Pancreas (tissue), 10 donors: ENCODE measurements at regions not wholly inside any gene's neighbourhood (a gene's known extent, or its start where the extent isn't known, plus 50 kb on each side); places are given as distances from the start of the nearest gene placed in this dataset.

Experiments used
- ATAC-seq, 4 donors: fragments of 200-7000 bp; cut with Tn5 transposase; one replicate each; pipeline versions ENCODE4 v1.8.0 to v1.9.1; 2020; ENCODE audit warnings: mild to moderate bottlenecking in 4 of 4, moderate library complexity in 4 of 4
- DNase-seq, 6 donors: peaks; one replicate each; pipeline ENCODE4 v3.0.0-alpha.2; 2020
- FAIRE-seq: peaks from 2 replicates; lab custom pipeline; 2012; peaks lifted over from hg19 to GRCh38; lab: Jason Lieb, UNC
- H3K27ac ChIP-seq, 4 donors: fragments of 200-600 bp; sonication (generic); 1 replicate in 3 of 4; 2 replicates in 1 of 4; pipeline versions ENCODE4 v1.5.0 to v1.8.0; 2020
- H3K27me3 ChIP-seq, 4 donors: fragments of 200-600 bp; one replicate each; pipeline ENCODE4 v1.8.0; 2021
- H3K36me3 ChIP-seq, 3 donors: fragments of 200-600 bp; sonication (generic) in 1 of 3; one replicate each; pipeline versions ENCODE4 v1.5.0 to v1.8.0; 2020 to 2021
- H3K4me1 ChIP-seq, 3 donors: fragments of 200-600 bp; one replicate each; pipeline ENCODE4 v1.8.0; 2021
- H3K4me3 ChIP-seq, 4 donors: fragments of 200-600 bp; sonication (generic) in 2 of 4; one replicate each; pipeline versions ENCODE4 v1.5.0 to v1.8.0; 2020 to 2021
- H3K9me3 ChIP-seq, 4 donors: fragments of 200-600 bp; one replicate each; pipeline ENCODE4 v1.8.0; 2021
- CTCF ChIP-seq, 4 donors: fragments of 200-600 bp; sonication (generic) in 3 of 4; IDR thresholded peaks; one replicate each; pipeline versions ENCODE4 v1.5.0 to v1.8.0; 2021; ENCODE audit warnings: antibody characterized with exemption in 4 of 4
- WGBS, 2 donors: extraction: QIAGEN DNeasy Blood & Tissue Kit; methylation state at CpG; one replicate each; pipeline ENCODE4 v1.1.7; 2013; 5-methylcytosine and 5-hydroxymethylcytosine counted together
- intact Hi-C, 3 donors: fragments of 100-400 bp; cut with DNase I; formaldehyde crosslinking; loops; one replicate each; pipeline versions ENCODE4 v1.11.1 to v1.14.2; 2022
- donor health status: healthy with polysubstance abuse.
- donor health status: DM: no; HTN: no; CAD: no; lungs with moderate emphysema.
- donor health status: DM: no; HTN: no; CAD: no.
- donor health status: control.
- donor health status: control.
- donor health status: Bipolar disorder and iron deficiency.
- donor health status: DM: yes; HTN: yes; CAD: no.
- donor health status: DM: no; HTN: no; CAD: no.
- donor health status: DM: no; HTN: no; CAD: no.
- donor health status: DM: yes; HTN: yes; CAD: no.

- intact Hi-C loops = no loop called here
- no peak for TF ChIP-seq CTCF (IDR thresholded peaks at IDR 0.05)
- no peaks in the 10 kb centered on the region for H3K27me3 ChIP-seq
- WGBS, 2 donors = 44 to 50% methylated on average over 2 of the region's 2 CpGs
- no peaks in the 10 kb centered on the region for H3K4me1 ChIP-seq
- H3K27ac ChIP-seq = no peak overlapping the region
- no peaks in the 10 kb centered on the region for H3K9me3 ChIP-seq
- FAIRE-seq = no peak
- DNase-seq = no peak
- H3K36me3 ChIP-seq = no peaks in the 10 kb centered on the region
- no peak for ATAC-seq
- no peak overlapping the region for H3K4me3 ChIP-seq
Observed at GRCh38 chr18:10388373-10388772, 66.1 kb upstream of the APCDD1 start.

- no peaks in the 10 kb centered on the region for H3K36me3 ChIP-seq
- H3K9me3 ChIP-seq = peaks cover 0 to 3% (median 0%) of the 10 kb centered on the region in 4 donors
- no peak for FAIRE-seq
- no peaks in the 10 kb centered on the region for H3K4me1 ChIP-seq
- DNase-seq = no peak
- TF ChIP-seq CTCF (IDR thresholded peaks at IDR 0.05) = no peak
- H3K27me3 ChIP-seq = no peaks in the 10 kb centered on the region
- ATAC-seq = no peak
- H3K27ac ChIP-seq = no peak overlapping the region
- no peak overlapping the region for H3K4me3 ChIP-seq
- intact Hi-C loops = no loop called here
Observed at GRCh38 chr18:10391506-10391905, 62.9 kb upstream of the APCDD1 start.

- no peaks in the 10 kb centered on the region for H3K27me3 ChIP-seq
- FAIRE-seq = no peak
- no peak for ATAC-seq
- WGBS, 2 donors = 93 to 94% methylated on average over 4 of the region's 4 CpGs
- intact Hi-C loops = no loop called here
- H3K4me3 ChIP-seq = no peak overlapping the region
- no peak overlapping the region for H3K27ac ChIP-seq
- H3K4me1 ChIP-seq = peaks cover 0 to 5% (median 0%) of the 10 kb centered on the region in 3 donors
- TF ChIP-seq CTCF (IDR thresholded peaks at IDR 0.05) = no peak
- peaks cover 0 to 3% (median 0%) of the 10 kb centered on the region in 4 donors for H3K9me3 ChIP-seq
- H3K36me3 ChIP-seq = no peaks in the 10 kb centered on the region
- DNase-seq = no peak
Observed at GRCh38 chr18:10397004-10397403, 57.4 kb upstream of the APCDD1 start.

- no peak overlapping the region for H3K27ac ChIP-seq
- DNase-seq (no peak), ATAC-seq (no peak), FAIRE-seq (no peak)
- intact Hi-C loops = no loop called here
- no peaks in the 10 kb centered on the region for H3K36me3 ChIP-seq
- peaks cover 0 to 3% (median 0%) of the 10 kb centered on the region in 4 donors for H3K9me3 ChIP-seq
- no peak for TF ChIP-seq CTCF (IDR thresholded peaks at IDR 0.05)
- H3K4me1 ChIP-seq = peaks cover 0 to 5% (median 0%) of the 10 kb centered on the region in 3 donors
- WGBS, 2 donors = 78 to 87% methylated on average over 3 of the region's 3 CpGs
- no peak overlapping the region for H3K4me3 ChIP-seq
- H3K27me3 ChIP-seq = no peaks in the 10 kb centered on the region
Observed at GRCh38 chr18:10398571-10398970, 55.9 kb upstream of the APCDD1 start.

- TF ChIP-seq CTCF (IDR thresholded peaks at IDR 0.05) = no peak
- Histone ChIP-seq H3K4me3 (no peak overlapping the region), H3K9me3 (no peaks in the 10 kb centered on the region), H3K27ac (no peak overlapping the region), H3K4me1 (peaks cover 0 to 5% (median 0%) of the 10 kb centered on the region in 3 donors), H3K27me3 (no peaks in the 10 kb centered on the region), H3K36me3 (no peaks in the 10 kb centered on the region)
- ATAC-seq (no peak), FAIRE-seq (no peak), DNase-seq (no peak)
- intact Hi-C loops = no loop called here
- 83 to 85% methylated on average over 5 of the region's 5 CpGs for WGBS, 2 donors
Observed at GRCh38 chr18:10399465-10399864, 55.0 kb upstream of the APCDD1 start.
